HL-60 (cell line): ENCODE measurements at regions not wholly inside any gene's neighbourhood (a gene's known extent, or its start where the extent isn't known, plus 50 kb on each side); places are given as distances from the start of the nearest gene placed in this dataset.

ENCODE experiments used
- DNase-seq, 2 experiments: peaks; one replicate each; pipeline ENCODE4 v3.0.0-alpha.2; 2010 to 2020; ENCODE audit warnings: low read depth in 1 of 2, low spot score in 1 of 2
- H3K27ac ChIP-seq: fragments of 250-450 bp; sonication (Bioruptor Pico); replicated peaks from 2 replicates; pipeline ENCODE4 v1.5.1; 2020; ENCODE audit warnings: mild to moderate bottlenecking, moderate library complexity
- H3K27me3 ChIP-seq: fragments of 250-450 bp; sonication (Bioruptor Pico); 2 replicates; pipeline ENCODE4 v1.5.1; 2021; ENCODE audit warnings: mild to moderate bottlenecking, moderate library complexity; ENCODE audit not compliant: insufficient read depth, poor library complexity, severe bottlenecking
- H3K4me3 ChIP-seq: replicated peaks from 2 replicates; pipeline ENCODE4 v1.5.1; 2011; ENCODE audit warnings: mild to moderate bottlenecking, control low read depth, low read length; ENCODE audit not compliant: insufficient read depth
- CTCF ChIP-seq: IDR thresholded peaks from one replicate; pipeline ENCODE4 v1.5.1; 2011; ENCODE audit warnings: low read length, control low read depth, inconsistent platforms; ENCODE audit not compliant: insufficient read depth
- GABPA ChIP-seq: IDR thresholded peaks from 2 replicates; pipeline ENCODE4 v1.6.1; 2012; ENCODE audit warnings: low read depth
- POLR2AphosphoS5 ChIP-seq: IDR thresholded peaks from 2 replicates; pipeline ENCODE4 v1.6.1; 2012; ENCODE audit warnings: low read depth
- REST ChIP-seq: IDR thresholded peaks from 2 replicates; pipeline ENCODE4 v1.6.1; 2012; ENCODE audit warnings: low read depth; ENCODE audit not compliant: insufficient replicate concordance
- SPI1 ChIP-seq: IDR thresholded peaks from 2 replicates; pipeline ENCODE4 v1.6.1; 2012; ENCODE audit warnings: low read depth, mild to moderate bottlenecking, borderline replicate concordance

GRCh38 chr9:21744320-21744719 lies 58.1 kb upstream of the MTAP start:
- TF ChIP-seq CTCF (no peak), GABPA (no peak), REST (no peak), SPI1 (no peak), POLR2AphosphoS5 (no peak)
- Histone ChIP-seq H3K4me3 (no peak overlapping the region), H3K27ac (no peak overlapping the region), H3K27me3 (no peaks in the 10 kb centered on the region)
- no peak for DNase-seq

- no peak for TF ChIP-seq GABPA
- no peak for TF ChIP-seq POLR2AphosphoS5
- Histone ChIP-seq H3K27ac (no peak overlapping the region), H3K4me3 (no peak overlapping the region), H3K27me3 (no peaks in the 10 kb centered on the region)
- peak; percentile 32 to 58 for DNase-seq
Observed at GRCh38 chr9:21744841-21745240, 57.6 kb upstream of the MTAP start.

- H3K27me3 ChIP-seq = no peaks in the 10 kb centered on the region
- no peak overlapping the region for H3K4me3 ChIP-seq
- DNase-seq = no peak
- TF ChIP-seq REST (no peak), SPI1 (no peak), GABPA (no peak), POLR2AphosphoS5 (no peak), CTCF (no peak)
- H3K27ac ChIP-seq = no peak overlapping the region
Observed at GRCh38 chr9:21746550-21746949, 55.9 kb upstream of the MTAP start.

GRCh38 chr9:21747175-21747574 lies 55.3 kb upstream of the MTAP start:
- DNase-seq = no peak
- Histone ChIP-seq H3K27me3 (no peaks in the 10 kb centered on the region), H3K4me3 (no peak overlapping the region), H3K27ac (no peak overlapping the region)
- TF ChIP-seq POLR2AphosphoS5 = no peak
- no peak for TF ChIP-seq CTCF
- TF ChIP-seq REST = no peak
- TF ChIP-seq GABPA = no peak
- no peak for TF ChIP-seq SPI1
